NCI-H345 treated with DMSO at 0.1 percent for 48 hours (cell line): ENCODE measurements at regions not wholly inside any gene's neighbourhood (a gene's known extent, or its start where the extent isn't known, plus 50 kb on each side); places are given as distances from the start of the nearest gene placed in this dataset.
"Not testable (repeated sequence)": the region's sequence is repeated elsewhere in the genome, so short reads cannot be mapped to it uniquely, and the experiment has no call there.

Experiments used
- DNase-seq: peaks from one replicate; lab custom pipeline; 2025; ENCODE audit not compliant: unreplicated experiment; lab: John Stamatoyannopoulos, UW

- DNase-seq = no peak
Observed at GRCh38 chrX:14352511-14352910, 176.8 kb upstream of the GLRA2 start.

DNA sequence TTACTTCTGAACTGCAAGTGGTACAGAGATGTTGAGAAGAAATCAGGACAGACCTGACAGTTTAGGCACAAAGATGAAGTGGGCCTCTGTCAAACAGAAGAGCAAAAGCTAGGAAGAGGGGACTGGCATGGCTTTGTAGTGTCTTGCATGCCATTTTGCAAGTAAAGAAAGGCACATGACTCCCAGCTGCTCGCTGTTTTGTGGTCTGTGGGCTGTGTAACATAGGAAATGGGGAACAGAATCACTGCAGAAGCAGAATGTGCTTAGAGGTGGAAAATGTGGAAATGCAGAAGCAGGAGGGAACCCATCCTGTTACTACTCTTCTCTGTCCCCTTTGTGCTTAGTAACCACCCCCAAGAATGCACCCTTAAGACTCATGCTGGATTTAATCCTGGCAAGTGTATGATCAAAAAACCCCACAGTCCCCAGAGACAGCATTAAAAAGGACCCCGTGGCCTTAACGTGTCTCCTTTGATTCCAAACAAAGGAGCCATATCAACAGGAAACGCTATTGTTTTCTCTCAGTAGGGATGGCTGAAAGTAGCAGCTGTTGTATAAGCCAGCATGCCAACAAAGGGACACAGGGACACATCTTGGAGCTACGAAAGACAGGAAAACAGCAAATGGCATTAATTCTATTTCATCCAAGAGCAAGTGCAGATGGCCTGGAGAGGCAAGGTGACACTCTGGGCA, 177.6 kb upstream of the GLRA2 start:
- peak; percentile 80 for DNase-seq

DNA sequence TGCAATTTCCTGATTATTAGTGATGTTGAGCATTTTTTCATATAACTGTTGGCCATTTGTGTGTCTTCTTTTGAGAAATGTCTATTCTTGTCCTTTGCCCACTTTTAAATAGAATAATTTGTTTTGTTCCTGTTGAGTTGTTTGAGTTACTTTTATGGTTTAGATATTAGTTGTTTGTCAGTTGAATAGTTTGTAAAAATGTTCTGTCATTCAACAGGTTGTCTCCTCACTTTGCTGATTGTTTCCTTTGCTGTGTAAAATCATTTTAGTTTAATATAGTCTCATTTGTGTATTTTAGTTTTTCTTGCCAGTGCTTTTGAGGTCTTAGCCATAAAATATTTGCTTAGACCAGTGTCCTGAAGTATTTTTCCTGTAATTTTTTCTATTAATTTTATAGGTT, 181.8 kb upstream of the GLRA2 start:
- no peak for DNase-seq

- no peak for DNase-seq
Observed at GRCh38 chrX:14344172-14344940, 185.0 kb upstream of the GLRA2 start.

DNA sequence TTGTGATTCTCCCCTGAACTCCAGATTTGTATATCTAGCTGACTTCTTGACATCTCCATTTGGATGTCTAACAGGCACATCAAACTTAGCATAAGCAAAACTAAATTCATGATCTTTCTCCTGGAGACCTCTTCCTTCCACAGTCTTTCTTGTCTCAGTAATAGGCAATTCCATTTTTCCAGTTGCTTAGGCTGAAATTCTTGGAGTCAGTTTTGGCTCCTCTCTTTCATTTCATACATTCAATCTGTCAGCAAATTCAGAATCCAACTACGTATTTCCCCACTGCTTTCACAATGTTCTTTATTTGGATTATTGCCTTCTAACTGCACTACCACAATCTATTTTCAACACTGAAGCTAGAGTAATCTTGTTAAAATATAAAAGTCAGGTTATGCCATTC, 219.9 kb upstream of the GLRA2 start:
- no peak for DNase-seq

- not testable (repeated sequence) for DNase-seq
Observed at GRCh38 chrX:14308976-14309375, 220.4 kb upstream of the GLRA2 start.

GRCh38 chrX:14303891-14304290, 225.4 kb upstream of the GLRA2 start:
- DNase-seq = no peak

DNA sequence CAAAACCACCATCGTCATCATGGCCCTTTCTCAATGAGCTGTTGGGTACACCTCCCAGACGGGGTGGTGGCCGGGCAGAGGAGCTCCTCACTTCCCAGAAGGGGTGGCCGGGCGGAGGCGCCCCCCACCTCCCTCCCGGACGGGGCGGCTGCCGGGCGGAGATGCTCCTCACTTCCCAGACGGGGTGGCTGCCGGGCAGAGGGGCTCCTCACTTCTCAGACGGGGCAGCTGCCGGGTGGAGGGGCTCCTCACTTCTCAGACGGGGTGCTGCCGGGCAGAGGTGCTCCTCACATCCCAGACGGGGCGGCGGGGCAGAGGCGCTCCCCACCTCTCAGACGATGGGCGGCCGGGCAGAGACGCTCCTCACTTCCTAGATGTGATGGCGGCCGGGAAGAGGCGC, 226.8 kb upstream of the GLRA2 start:
- not testable (repeated sequence) for DNase-seq

DNA sequence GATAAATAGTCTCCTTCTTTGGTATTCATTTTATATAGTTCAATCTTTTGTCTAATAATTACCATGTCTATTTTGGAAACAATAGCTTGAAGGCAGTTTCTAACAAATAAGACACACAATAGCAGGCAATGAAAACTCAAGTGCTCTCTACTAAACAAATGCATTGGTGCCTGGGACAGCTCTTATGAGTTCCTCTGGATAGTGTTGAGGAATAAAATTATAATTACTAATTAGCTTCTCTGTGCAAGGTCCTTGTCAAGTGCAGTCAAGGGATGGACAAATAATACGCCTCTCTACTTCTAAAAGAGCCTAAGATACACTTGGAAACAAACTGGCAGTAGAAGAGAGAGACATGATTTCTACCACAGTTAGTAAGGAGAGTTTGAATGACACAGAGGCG, 229.0 kb upstream of the GLRA2 start:
- DNase-seq = peak; percentile 33

DNA sequence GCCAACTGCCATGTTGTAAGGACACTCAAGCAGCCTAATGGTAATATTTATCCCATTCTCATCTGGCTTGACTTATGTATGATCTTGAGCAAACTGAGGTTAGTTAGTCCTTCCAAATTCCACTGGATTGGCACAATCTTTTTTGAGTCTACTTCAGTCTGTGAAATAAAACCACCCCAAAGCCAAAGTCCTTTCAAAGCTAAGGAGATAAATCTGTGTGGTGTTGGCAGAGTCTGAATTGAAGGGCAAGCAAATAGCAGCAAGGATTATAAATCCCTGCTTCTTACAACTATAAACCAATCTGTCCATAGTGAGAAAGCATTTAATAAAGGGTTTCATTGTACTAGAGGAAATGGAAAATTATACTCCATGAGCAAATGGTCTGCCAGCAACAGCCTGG, 233.9 kb upstream of the GLRA2 start:
- DNase-seq = no peak

DNA sequence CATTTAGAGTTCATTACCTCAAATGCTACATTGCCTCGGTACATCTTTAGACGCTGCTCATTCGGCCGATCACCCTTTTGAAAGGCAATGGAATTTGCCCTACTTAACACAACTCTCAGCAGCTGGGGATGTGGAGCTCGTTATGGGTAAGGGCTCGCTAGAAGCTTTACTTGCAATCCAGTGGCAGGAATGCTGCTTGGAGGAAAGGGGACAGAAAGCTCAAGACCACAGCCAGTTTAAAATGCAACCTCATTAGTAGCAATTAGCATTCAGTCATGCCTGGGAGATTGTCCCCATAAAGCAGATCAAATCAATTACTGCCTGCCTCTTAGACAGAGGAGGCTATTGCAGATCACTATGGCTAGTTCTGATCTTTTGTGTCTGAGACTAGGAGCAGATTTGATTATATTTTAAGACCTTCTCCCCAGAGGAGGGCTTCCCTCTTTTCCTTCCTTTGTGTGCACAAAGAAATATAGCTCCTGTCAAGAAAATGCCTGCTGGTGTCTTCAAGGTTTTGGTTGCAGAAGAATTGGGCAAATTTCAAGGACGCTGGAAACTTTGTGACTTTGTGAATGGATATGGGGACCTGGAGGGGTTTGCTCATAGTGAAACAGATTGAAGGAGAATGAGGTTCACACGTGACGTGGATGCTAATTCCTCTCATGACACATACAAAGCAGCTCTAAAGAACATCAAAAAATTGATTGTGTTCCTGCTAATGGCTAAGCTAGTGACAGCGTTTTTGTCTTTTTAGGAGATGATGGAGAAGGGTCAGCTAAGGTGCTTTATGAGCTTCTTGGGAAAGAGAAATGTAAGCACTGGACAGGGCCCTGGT, 237.5 kb upstream of the GLRA2 start:
- DNase-seq = no peak

- DNase-seq = no peak
Observed at GRCh38 chrX:14290335-14290734, 239.0 kb upstream of the GLRA2 start.

- no peak for DNase-seq
Observed at GRCh38 chrX:14274691-14275090, 245.0 kb upstream of the GEMIN8 start.

DNA sequence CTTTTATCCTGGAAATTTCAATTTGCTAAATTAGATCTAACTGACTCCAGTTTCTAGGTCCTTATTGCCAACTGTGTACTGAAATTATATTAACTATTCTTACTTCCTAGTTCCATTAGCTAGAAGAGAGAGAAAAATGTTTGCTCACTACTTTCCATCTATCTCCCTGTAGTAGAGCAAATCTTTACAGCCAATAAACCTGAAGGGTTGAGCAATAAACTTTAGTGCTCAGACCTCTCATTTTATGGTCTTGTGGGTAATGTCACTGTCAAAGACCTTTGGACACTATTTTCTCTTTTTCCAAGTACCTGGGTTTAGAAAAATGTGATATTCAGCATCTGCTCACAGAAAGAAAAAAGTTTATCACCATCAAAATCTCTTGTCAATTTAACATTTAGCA, 237.5 kb upstream of the GEMIN8 start:
- DNase-seq = no peak

- no peak for DNase-seq
Observed at GRCh38 chrX:14266705-14267104, 237.0 kb upstream of the GEMIN8 start.

DNA sequence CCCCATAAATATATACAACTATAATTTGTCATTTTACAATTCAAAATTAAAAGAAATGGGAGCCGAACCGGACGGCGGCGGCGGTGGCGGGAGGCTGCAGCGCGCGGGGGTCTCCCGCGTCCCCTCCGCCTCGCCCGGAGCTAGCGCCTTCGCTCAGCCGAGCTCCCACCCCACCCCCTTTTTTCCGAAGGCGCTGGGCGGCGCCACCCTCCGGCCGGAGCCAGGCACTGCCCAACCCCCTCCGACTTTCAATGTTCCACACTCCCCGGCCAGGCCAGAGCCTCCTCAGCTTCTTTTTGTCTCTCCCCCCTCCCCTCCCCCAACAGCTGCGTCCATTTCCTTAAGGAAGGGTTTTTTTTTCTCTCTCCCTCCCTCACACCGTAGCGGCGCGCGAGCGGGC, 214.1 kb upstream of the GEMIN8 start:
- DNase-seq = no peak

DNA sequence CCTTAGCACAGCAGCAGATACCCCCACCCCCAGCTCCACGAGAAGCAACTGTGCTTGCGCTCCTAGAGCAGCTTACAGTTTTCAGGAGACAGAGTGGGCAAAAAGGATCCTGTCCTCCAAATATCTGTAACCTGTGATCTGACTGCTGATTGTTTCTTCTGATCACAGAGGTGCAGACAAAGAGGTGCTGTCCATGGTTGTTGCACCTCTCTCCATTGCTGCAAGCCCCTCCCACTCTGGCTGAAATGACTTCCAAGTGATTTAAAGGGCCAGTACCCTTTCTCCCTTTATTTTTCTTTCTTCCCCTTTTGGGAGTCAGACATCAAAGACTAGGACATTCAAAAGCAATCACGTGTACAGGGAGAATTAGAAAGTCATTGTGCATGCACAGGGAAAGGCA, 205.3 kb upstream of the GEMIN8 start:
- DNase-seq = no peak

DNA sequence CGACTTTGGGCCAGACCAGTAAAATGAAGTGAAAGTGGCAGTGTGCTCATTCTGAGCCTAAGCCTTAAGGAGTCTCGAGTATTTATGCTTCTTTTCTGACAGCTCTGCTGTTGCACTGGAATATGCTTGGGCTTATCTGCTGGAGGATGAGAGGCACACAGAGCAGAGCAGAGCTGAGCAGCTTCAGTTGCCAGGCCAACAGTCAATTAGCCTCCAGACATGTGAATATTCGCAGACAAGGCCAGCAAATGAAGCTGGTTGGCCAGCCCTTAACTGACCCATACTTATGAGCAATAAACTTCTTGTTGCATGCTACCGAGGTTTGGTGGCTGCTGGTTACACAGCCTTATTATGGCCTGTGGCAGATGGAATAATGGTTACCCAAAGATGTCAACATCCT, 203.0 kb upstream of the GEMIN8 start:
- no peak for DNase-seq

DNA sequence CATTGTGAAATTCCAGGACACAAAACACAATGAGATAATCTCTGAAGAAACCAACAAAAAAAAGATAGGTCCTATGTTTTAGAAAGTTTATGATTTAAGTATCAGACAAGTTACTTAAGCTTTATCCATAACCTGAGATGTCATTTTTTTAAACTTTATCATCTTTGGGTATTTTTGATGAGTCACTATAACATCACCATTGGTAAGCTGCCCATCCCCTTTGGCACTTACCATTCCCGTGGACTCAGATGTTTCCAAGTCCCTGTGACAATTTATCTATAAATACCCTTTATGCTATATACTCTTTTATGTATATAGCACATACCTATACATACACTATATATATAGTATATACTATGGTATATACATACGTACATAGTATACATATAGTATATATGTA, 198.9 kb upstream of the GEMIN8 start:
- no peak for DNase-seq

- no peak for DNase-seq
Observed at GRCh38 chrX:14220386-14220944, 190.8 kb upstream of the GEMIN8 start.

- DNase-seq = no peak
Observed at GRCh38 chrX:14209034-14209433, 179.3 kb upstream of the GEMIN8 start.

- DNase-seq = no peak
Observed at GRCh38 chrX:14194711-14195110, 165.0 kb upstream of the GEMIN8 start.
